ENCODE measurements at regions not wholly inside any gene's neighbourhood (a gene's known extent, or its start where the extent isn't known, plus 50 kb on each side); places are given as distances from the start of the nearest gene placed in this dataset.

- ChIA-PET CTCF (no interaction called here), POLR2A (no interaction called here)
- DNase-seq (ENCODE audit: low read depth, low spot score), result no peak
- TF ChIP-seq TCF7L2 (IDR thresholded peaks at IDR 0.05; ENCODE audit: low read depth, low read length) (no peak), SIN3A (IDR thresholded peaks at IDR 0.05; ENCODE audit: borderline replicate concordance, insufficient read depth, low read depth, low read length) (no peak), POLR2AphosphoS5 (IDR thresholded peaks at IDR 0.05; ENCODE audit: low read depth, low read length) (no peak), REST (IDR thresholded peaks at IDR 0.05; ENCODE audit: insufficient read depth in 1 of 2, low read depth in 2 of 2, low read length in 1 of 2) (no peak), CTCF (IDR thresholded peaks at IDR 0.05) (no peak)
- in situ Hi-C loops (cut with HindIII; ENCODE audit: low pct_unique_long_range_greater_than_20kb, low sequenced_read_pairs) (no loop called here), intact Hi-C loops (cut with micrococcal nuclease; ENCODE audit: unreplicated experiment) (no loop called here)
- Histone ChIP-seq H3K27ac (ENCODE audit: low read length) (no peak overlapping the region), H3K36me3 (ENCODE audit: control insufficient read depth, insufficient read depth, low read length) (no peaks in the 10 kb centered on the region), H3K27me3 (ENCODE audit: control insufficient read depth, insufficient read depth, low read length) (no peaks in the 10 kb centered on the region), H3K4me3 (ENCODE audit: low read depth in 2 of 2, low read length in 2 of 2) (no peak overlapping the region), H3K4me1 (ENCODE audit: control insufficient read depth, insufficient read depth, low read length) (no peaks in the 10 kb centered on the region), H3K9me3 (ENCODE audit: control insufficient read depth, insufficient read depth, low read depth, low read length) (no peaks in the 10 kb centered on the region)
- ATAC-seq, result no peak
- no TSS peak for BruUV-seq (replicated peaks)
Observed at GRCh38 chr21:28266061-28266460, 726.6 kb downstream of the LTN1 start.

- H3K4me3 ChIP-seq (ENCODE audit: low read depth in 2 of 2, low read length in 2 of 2), result no peak overlapping the region
- no peak for DNase-seq (ENCODE audit: low read depth, low spot score)
Observed at GRCh38 chr21:28263974-28264373, 728.7 kb downstream of the LTN1 start.

More at GRCh38 chr21:28263974-28264373, 728.7 kb downstream of the LTN1 start:
- no peaks in the 10 kb centered on the region for H3K9me3 ChIP-seq (ENCODE audit: control insufficient read depth, insufficient read depth, low read depth, low read length)
- no peak overlapping the region for H3K27ac ChIP-seq (ENCODE audit: low read length)
- ChIA-PET POLR2A (no interaction called here), CTCF (no interaction called here)
- intact Hi-C loops (cut with micrococcal nuclease; ENCODE audit: unreplicated experiment) (no loop called here), in situ Hi-C loops (cut with HindIII; ENCODE audit: low pct_unique_long_range_greater_than_20kb, low sequenced_read_pairs) (no loop called here)
- H3K4me1 ChIP-seq (ENCODE audit: control insufficient read depth, insufficient read depth, low read length), result no peaks in the 10 kb centered on the region
- no peaks in the 10 kb centered on the region for H3K27me3 ChIP-seq (ENCODE audit: control insufficient read depth, insufficient read depth, low read length)
- TF ChIP-seq TCF7L2 (IDR thresholded peaks at IDR 0.05; ENCODE audit: low read depth, low read length) (no peak), CTCF (IDR thresholded peaks at IDR 0.05) (no peak), REST (IDR thresholded peaks at IDR 0.05; ENCODE audit: insufficient read depth in 1 of 2, low read depth in 2 of 2, low read length in 1 of 2) (no peak), SIN3A (IDR thresholded peaks at IDR 0.05; ENCODE audit: borderline replicate concordance, insufficient read depth, low read depth, low read length) (no peak), POLR2AphosphoS5 (IDR thresholded peaks at IDR 0.05; ENCODE audit: low read depth, low read length) (no peak)
- no peak for ATAC-seq
- no peaks in the 10 kb centered on the region for H3K36me3 ChIP-seq (ENCODE audit: control insufficient read depth, insufficient read depth, low read length)
- no TSS peak for BruUV-seq (replicated peaks)
